HCT116 (cell line): ENCODE measurements at regions not wholly inside any gene's neighbourhood (a gene's known extent, or its start where the extent isn't known, plus 50 kb on each side); places are given as distances from the start of the nearest gene placed in this dataset.

Experiments
- ATAC-seq: fragments of 200-7000 bp; cut with Tn5 transposase; 2 replicates; pipeline ENCODE4 v1.9.1; 2020; ENCODE audit warnings: mild to moderate bottlenecking, moderate library complexity
- BruUV-seq: library from RNA; stranded (reverse); fragments of 400-500 nt; replicated peaks from 2 replicates; lab custom pipeline; 2021; lab: Mats Ljungman, UMichigan
- CTCF ChIA-PET: fragments of 300-600 bp; sonication (Branson Sonifier 250); formaldehyde crosslinking; loops from one replicate; lab custom pipeline; 2021; ENCODE audit warnings: antibody characterized with exemption; lab: Charles Lee
- POLR2A ChIA-PET: fragments of 300-600, 350-600 bp; sonication (Branson Sonifier 250); formaldehyde crosslinking; loops from one replicate; lab custom pipeline; 2021; ENCODE audit warnings: antibody characterized with exemption; lab: Charles Lee
- RAD21 ChIA-PET, 2 experiments: fragments of 300-600 bp; sonication (Branson Sonifier 250); formaldehyde crosslinking; loops; one replicate each; lab custom pipeline; 2023; ENCODE audit warnings: low total read pairs in 2 of 2; ENCODE audit not compliant: uncharacterized antibody in 2 of 2, unreplicated experiment in 2 of 2, low non-redundant PET in 1 of 2; lab: Charles Lee
- DNase-seq: peaks from one replicate; pipeline ENCODE4 v3.0.0-alpha.2; 2010; ENCODE audit warnings: low read depth, low spot score
- H2AFZ ChIP-seq: fragments of 200-600 bp; shearing (Covaris generic), sonication (generic); 2 replicates; pipeline ENCODE4 v1.6.1; 2017; ENCODE audit warnings: low read depth, mixed run types, mixed read lengths, antibody characterized with exemption, low read length; ENCODE audit not compliant: poor library complexity, severe bottlenecking
- H3K27ac ChIP-seq: 2 replicates; pipeline ENCODE4 v1.5.1; 2012; ENCODE audit warnings: low read depth, low read length
- H3K27me3 ChIP-seq: fragments of 200-600 bp; sonication (generic); 2 replicates; pipeline ENCODE4 v1.6.1; 2016; ENCODE audit warnings: mixed run types, low read length, mixed read lengths; ENCODE audit not compliant: insufficient read depth
- H3K36me3 ChIP-seq, 2 experiments: fragments of 200-500 bp in 1 of 2; fragments of 200-600 bp in 1 of 2; sonication (Bioruptor generic) in 1 of 2; sonication (generic) in 1 of 2; 2 replicates each; pipeline versions ENCODE4 v1.5.1 to v1.6.1; 2014 to 2016; ENCODE audit warnings: low read length in 2 of 2, inconsistent platforms in 1 of 2, mixed read lengths in 1 of 2, mixed run types in 1 of 2; ENCODE audit not compliant: insufficient read depth in 2 of 2, control insufficient read depth in 1 of 2
- H3K4me1 ChIP-seq, 2 experiments: fragments of 200-600 bp in 1 of 2; sonication (generic) in 1 of 2; 2 replicates each; pipeline versions ENCODE4 v1.5.1 to v1.6.1; 2012 to 2017; ENCODE audit warnings: low read length in 2 of 2, inconsistent platforms in 1 of 2, mild to moderate bottlenecking in 1 of 2, mixed read lengths in 1 of 2, mixed run types in 1 of 2, moderate library complexity in 1 of 2; ENCODE audit not compliant: insufficient read depth in 2 of 2, control insufficient read depth in 1 of 2
- H3K4me2 ChIP-seq: fragments of 200-600 bp; sonication (generic); 2 replicates; pipeline ENCODE4 v1.6.1; 2017; ENCODE audit warnings: mixed run types, low read length, mixed read lengths
- H3K4me3 ChIP-seq, 2 experiments: fragments of 200-600 bp in 1 of 2; sonication (generic) in 1 of 2; replicated peaks in 1 of 2; 2 replicates each; pipeline ENCODE4 v1.5.1; 2011 to 2016; ENCODE audit warnings: low read length in 2 of 2, control low read depth in 1 of 2, low read depth in 1 of 2, mild to moderate bottlenecking in 1 of 2, mixed read lengths in 1 of 2, mixed run types in 1 of 2
- H3K79me2 ChIP-seq: fragments of 200-600 bp; sonication (generic); 2 replicates; pipeline ENCODE4 v1.6.1; 2017; ENCODE audit warnings: mild to moderate bottlenecking, mixed run types, low read length, moderate library complexity, mixed read lengths; ENCODE audit not compliant: insufficient read depth
- H3K9ac ChIP-seq: fragments of 200-600 bp; sonication (generic); 2 replicates; pipeline ENCODE4 v1.6.1; 2016; ENCODE audit warnings: low read length, mixed read lengths
- H3K9me2 ChIP-seq: fragments of 200-600 bp; sonication (generic), shearing (Covaris generic); 2 replicates; pipeline ENCODE4 v1.6.1; 2017; ENCODE audit warnings: mixed run types, mild to moderate bottlenecking, moderate library complexity; ENCODE audit not compliant: insufficient read depth
- H3K9me3 ChIP-seq, 2 experiments: fragments of 200-500 bp in 1 of 2; fragments of 200-600 bp in 1 of 2; sonication (Bioruptor generic) in 1 of 2; sonication (generic) in 1 of 2; 2 replicates each; pipeline ENCODE4 v1.6.1; 2014 to 2017; ENCODE audit warnings: low read length in 2 of 2, mixed read lengths in 2 of 2, inconsistent platforms in 1 of 2, low read depth in 1 of 2, mild to moderate bottlenecking in 1 of 2, mixed run types in 1 of 2, moderate library complexity in 1 of 2; ENCODE audit not compliant: control insufficient read depth in 1 of 2, insufficient read depth in 1 of 2
- H4K20me1 ChIP-seq: fragments of 200-600 bp; sonication (generic), shearing (Covaris generic); 2 replicates; pipeline ENCODE4 v1.6.1; 2017; ENCODE audit warnings: mixed run types, mild to moderate bottlenecking, moderate library complexity; ENCODE audit not compliant: insufficient read depth
- CBX3 ChIP-seq: IDR thresholded peaks from 2 replicates; pipeline ENCODE4 v1.6.1; 2012; ENCODE audit warnings: low read depth
- EZH2phosphoT487 ChIP-seq: fragments of 200-600 bp; IDR thresholded peaks from 2 replicates; pipeline ENCODE4 v1.6.1; 2018; ENCODE audit warnings: antibody characterized with exemption, borderline replicate concordance
- RAD21 ChIP-seq: IDR thresholded peaks from 2 replicates; pipeline ENCODE4 v1.6.1; 2012; ENCODE audit warnings: low read depth, mild to moderate bottlenecking
- intact Hi-C: fragments of 100-400 bp; cut with micrococcal nuclease; formaldehyde crosslinking; loops from 2 replicates; pipeline ENCODE4 v1.10.0; 2022
- TF ChIP-seq, protein P1 (sequence below): IDR thresholded peaks from 2 replicates; pipeline ENCODE4 v1.6.1; 2012
- TF ChIP-seq, protein P2 (sequence below): IDR thresholded peaks from 2 replicates; pipeline ENCODE4 v1.6.1; 2012; ENCODE audit warnings: low read depth

DNA sequence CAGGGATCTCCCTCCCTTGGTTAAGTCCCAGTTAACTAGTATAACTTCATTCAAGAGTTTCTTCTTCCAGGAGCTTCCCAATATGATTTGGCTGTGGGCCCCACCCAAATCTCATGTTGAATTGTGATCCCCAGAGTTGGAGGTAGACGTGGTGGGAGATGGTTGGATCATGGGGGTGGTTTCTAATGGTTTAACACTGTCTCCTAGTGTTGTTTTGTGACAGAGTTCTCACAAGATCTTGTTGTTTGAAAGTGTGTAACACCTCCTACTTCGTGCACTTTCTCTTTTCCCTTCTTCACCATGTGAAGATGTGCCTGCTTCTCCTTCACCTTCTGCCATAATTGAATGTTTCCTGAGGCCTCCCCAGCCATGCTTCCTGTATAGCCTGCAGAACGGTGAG, 251.8 kb upstream of the FGGY start:
- no peak overlapping the region for H3K27ac ChIP-seq
- H3K9ac ChIP-seq = no peak overlapping the region
- RAD21 ChIA-PET = no interaction called here

DNA sequence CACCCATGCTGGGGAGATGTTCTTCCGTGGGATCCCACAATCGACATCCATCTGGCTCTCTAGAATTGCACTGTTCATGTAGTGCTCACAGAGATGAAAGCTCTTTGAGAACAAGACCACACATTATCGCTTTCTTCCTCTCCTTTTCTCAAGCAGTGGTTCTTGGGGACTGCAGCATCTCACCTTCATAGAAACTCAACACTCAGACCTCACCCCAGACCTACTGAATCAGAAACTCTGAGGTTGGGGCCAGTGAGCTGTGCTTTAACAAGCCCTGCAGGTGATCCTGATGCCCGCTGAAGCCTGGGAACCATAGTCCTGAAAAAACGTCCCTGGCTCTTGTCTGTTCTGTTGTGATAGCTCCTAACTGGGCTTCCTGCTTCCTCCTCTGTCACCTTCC, 251.3 kb upstream of the FGGY start:
- ATAC-seq (no peak), DNase-seq (no peak)
- Histone ChIP-seq H3K36me3 (no peaks in the 10 kb centered on the region), H3K9me3 (no peaks in the 10 kb centered on the region), H4K20me1 (no peaks in the 10 kb centered on the region), H3K79me2 (no peaks in the 10 kb centered on the region), H3K4me1 (no peaks in the 10 kb centered on the region), H3K4me2 (no peak overlapping the region), H3K9me2 (no peaks in the 10 kb centered on the region), H2AFZ (no peak overlapping the region), H3K4me3 (no peak overlapping the region), H3K27ac (no peak overlapping the region), H3K27me3 (no peaks in the 10 kb centered on the region), H3K9ac (no peak overlapping the region)
- RAD21 ChIA-PET = no interaction called here
- intact Hi-C loops = no loop called here
- POLR2A ChIA-PET = no interaction called here
- BruUV-seq = no TSS peak
- CTCF ChIA-PET = no interaction called here
- TF ChIP-seq, protein P1, sequence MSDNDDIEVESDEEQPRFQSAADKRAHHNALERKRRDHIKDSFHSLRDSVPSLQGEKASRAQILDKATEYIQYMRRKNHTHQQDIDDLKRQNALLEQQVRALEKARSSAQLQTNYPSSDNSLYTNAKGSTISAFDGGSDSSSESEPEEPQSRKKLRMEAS = no peak
- TF ChIP-seq EZH2phosphoT487 (no peak), CBX3 (no peak)
- TF ChIP-seq, protein P2, sequence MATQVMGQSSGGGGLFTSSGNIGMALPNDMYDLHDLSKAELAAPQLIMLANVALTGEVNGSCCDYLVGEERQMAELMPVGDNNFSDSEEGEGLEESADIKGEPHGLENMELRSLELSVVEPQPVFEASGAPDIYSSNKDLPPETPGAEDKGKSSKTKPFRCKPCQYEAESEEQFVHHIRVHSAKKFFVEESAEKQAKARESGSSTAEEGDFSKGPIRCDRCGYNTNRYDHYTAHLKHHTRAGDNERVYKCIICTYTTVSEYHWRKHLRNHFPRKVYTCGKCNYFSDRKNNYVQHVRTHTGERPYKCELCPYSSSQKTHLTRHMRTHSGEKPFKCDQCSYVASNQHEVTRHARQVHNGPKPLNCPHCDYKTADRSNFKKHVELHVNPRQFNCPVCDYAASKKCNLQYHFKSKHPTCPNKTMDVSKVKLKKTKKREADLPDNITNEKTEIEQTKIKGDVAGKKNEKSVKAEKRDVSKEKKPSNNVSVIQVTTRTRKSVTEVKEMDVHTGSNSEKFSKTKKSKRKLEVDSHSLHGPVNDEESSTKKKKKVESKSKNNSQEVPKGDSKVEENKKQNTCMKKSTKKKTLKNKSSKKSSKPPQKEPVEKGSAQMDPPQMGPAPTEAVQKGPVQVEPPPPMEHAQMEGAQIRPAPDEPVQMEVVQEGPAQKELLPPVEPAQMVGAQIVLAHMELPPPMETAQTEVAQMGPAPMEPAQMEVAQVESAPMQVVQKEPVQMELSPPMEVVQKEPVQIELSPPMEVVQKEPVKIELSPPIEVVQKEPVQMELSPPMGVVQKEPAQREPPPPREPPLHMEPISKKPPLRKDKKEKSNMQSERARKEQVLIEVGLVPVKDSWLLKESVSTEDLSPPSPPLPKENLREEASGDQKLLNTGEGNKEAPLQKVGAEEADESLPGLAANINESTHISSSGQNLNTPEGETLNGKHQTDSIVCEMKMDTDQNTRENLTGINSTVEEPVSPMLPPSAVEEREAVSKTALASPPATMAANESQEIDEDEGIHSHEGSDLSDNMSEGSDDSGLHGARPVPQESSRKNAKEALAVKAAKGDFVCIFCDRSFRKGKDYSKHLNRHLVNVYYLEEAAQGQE = no peak

More for the DNA sequence above, 251.8 kb upstream of the FGGY start:
- Histone ChIP-seq H3K36me3 (no peaks in the 10 kb centered on the region), H3K9me2 (no peaks in the 10 kb centered on the region), H3K79me2 (no peaks in the 10 kb centered on the region), H3K4me2 (no peak overlapping the region), H4K20me1 (no peaks in the 10 kb centered on the region), H3K27me3 (no peaks in the 10 kb centered on the region), H3K4me3 (no peak overlapping the region), H3K4me1 (no peaks in the 10 kb centered on the region), H2AFZ (no peak overlapping the region), H3K9me3 (no peaks in the 10 kb centered on the region)
- BruUV-seq = no TSS peak
- CTCF ChIA-PET = no interaction called here
- DNase-seq = no peak
- peak; percentile 8; the same call in 1 of the 2 replicates for TF ChIP-seq RAD21
- TF ChIP-seq CBX3 = no peak
- ATAC-seq = no peak
- intact Hi-C loops = no loop called here
- POLR2A ChIA-PET = no interaction called here
